Neural progenitor cell (in vitro differentiated cells): ENCODE measurements at regions not wholly inside any gene's neighbourhood (a gene's known extent, or its start where the extent isn't known, plus 50 kb on each side); places are given as distances from the start of the nearest gene placed in this dataset.

Experiments used
- EZH2 ChIP-seq: fragments of 200-600 bp; sonication (generic); IDR thresholded peaks from 2 replicates; pipeline ENCODE4 v1.6.1; 2017; ENCODE audit warnings: antibody characterized with exemption, mild to moderate bottlenecking, moderate library complexity
- TF ChIP-seq, protein P1 (sequence below): fragments of 200-600 bp; sonication (generic); IDR thresholded peaks from 2 replicates; pipeline ENCODE4 v1.5.1; 2017; ENCODE audit warnings: antibody characterized with exemption, mild to moderate bottlenecking

DNA sequence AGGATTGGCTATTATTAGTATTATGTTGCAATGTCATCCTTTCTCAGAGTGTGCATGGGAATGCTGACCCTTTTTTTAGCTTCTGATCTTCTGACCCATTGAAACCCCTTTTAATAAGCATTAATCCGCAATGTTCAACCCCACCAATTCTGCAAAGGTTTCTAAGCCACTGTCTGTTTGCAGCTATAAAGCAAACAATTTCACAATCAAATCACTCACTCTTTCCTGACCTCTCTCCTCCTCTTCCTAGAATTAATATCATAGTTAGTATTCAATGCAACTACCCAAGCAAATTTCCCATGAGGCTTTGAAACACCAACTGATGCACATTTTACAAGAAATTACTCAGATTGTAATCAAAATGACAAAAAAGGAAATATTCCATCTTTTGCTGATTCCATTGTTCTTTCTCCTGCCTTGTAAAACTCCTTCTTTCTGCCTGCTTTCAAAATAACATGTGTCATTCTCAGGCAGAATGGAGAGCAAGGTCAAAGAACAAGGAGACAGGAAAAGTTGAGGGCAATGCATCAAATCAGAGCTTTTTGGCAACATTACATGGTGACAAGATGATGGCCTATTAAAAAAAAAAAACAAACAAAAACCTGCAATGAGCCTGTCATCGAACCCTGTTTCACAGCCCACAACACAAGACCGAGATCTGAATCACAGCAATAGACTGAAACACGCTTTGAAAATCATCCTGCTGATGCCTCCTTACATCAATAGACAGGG lies 253.2 kb upstream of the AR start:
- TF ChIP-seq, protein P1, sequence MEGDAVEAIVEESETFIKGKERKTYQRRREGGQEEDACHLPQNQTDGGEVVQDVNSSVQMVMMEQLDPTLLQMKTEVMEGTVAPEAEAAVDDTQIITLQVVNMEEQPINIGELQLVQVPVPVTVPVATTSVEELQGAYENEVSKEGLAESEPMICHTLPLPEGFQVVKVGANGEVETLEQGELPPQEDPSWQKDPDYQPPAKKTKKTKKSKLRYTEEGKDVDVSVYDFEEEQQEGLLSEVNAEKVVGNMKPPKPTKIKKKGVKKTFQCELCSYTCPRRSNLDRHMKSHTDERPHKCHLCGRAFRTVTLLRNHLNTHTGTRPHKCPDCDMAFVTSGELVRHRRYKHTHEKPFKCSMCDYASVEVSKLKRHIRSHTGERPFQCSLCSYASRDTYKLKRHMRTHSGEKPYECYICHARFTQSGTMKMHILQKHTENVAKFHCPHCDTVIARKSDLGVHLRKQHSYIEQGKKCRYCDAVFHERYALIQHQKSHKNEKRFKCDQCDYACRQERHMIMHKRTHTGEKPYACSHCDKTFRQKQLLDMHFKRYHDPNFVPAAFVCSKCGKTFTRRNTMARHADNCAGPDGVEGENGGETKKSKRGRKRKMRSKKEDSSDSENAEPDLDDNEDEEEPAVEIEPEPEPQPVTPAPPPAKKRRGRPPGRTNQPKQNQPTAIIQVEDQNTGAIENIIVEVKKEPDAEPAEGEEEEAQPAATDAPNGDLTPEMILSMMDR, result no peak
- TF ChIP-seq EZH2, result no peak
